ENCODE measurements at regions not wholly inside any gene's neighbourhood (a gene's known extent, or its start where the extent isn't known, plus 50 kb on each side); places are given as distances from the start of the nearest gene placed in this dataset.

DNA sequence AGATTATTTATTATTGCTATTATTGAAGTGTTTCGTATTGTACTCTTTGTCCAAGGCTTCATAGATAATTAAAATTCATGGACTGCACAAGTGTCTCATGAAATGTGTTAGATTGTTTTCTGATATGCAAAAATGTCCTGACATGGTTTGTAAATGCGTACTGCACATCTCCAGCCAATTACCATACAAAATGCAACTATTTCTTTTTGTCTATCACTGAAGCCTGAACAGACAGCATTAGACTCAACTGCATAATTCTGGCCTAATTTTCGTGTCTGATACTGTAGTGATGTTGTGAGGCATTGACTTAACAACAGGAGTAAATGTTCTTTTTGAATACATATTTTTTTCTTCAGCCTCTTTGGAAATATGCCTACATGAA is 498.2 kb upstream of the CD180 start:
- ATAC-seq (no peak), DNase-seq (no peak)
- intact Hi-C loops (cut with DNase I): loop anchor here (10.0 kb wide), 1 partner anchor 110 kb away; no protein-coding TSS in a partner anchor

- intact Hi-C loops (cut with DNase I): loop anchor here (10.0 kb wide), 1 partner anchor 111 kb away; no protein-coding TSS in a partner anchor
- ATAC-seq (peak; percentile 97), DNase-seq (peak; percentile 59)
Observed at GRCh38 chr5:67693956-67694809, 497.6 kb upstream of the CD180 start.

- ATAC-seq (no peak), DNase-seq (no peak)
- intact Hi-C loops (cut with DNase I): no loop called here
Observed at GRCh38 chr5:67686746-67687145, 490.1 kb upstream of the CD180 start.

- no peak for DNase-seq
- intact Hi-C loops (cut with DNase I): no loop called here
Observed at GRCh38 chr5:67681703-67682102, 485.1 kb upstream of the CD180 start.

GRCh38 chr5:67680099-67680498 is 483.5 kb upstream of the CD180 start:
- DNase-seq: no peak
- no peak for ATAC-seq

More at GRCh38 chr5:67681703-67682102, 485.1 kb upstream of the CD180 start:
- ATAC-seq: no peak

DNA sequence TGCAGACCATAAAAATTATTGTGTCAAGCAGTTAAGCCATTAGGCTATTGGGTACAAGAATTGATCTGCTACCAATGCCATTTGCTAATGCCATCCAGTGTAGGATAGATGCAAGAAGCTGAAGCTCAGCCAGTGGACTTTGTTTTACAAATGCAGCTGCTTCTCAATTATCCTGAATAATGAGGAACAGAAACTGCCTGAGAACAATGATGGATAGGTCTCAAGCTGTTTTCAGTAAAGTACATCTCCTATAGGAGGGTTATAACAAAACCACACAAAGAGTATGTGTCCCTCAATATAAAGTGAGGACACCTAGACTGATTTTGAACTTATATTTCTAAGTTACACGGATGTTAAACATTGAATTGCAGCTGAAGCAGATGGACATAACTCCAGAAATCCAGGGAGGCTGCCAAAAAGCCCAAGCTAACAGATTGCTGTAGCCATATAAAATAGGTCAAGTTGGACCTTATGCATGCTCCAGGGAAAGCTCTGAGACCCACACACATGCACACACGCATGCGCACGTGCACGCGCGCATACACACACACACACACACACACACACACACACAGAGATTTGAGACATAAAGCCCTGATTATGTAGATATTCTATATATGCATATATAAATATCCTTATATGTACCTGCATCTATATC is 482.7 kb upstream of the CD180 start:
- ATAC-seq (no peak), DNase-seq (no peak)
- intact Hi-C loops (cut with DNase I): loop anchor here in 1 of 2 donors (10.0 kb wide), 2 partner anchors 545 to 575 kb away; no protein-coding TSS in a partner anchor

More at GRCh38 chr5:67680099-67680498, 483.5 kb upstream of the CD180 start:
- intact Hi-C loops (cut with DNase I): no loop called here

DNA sequence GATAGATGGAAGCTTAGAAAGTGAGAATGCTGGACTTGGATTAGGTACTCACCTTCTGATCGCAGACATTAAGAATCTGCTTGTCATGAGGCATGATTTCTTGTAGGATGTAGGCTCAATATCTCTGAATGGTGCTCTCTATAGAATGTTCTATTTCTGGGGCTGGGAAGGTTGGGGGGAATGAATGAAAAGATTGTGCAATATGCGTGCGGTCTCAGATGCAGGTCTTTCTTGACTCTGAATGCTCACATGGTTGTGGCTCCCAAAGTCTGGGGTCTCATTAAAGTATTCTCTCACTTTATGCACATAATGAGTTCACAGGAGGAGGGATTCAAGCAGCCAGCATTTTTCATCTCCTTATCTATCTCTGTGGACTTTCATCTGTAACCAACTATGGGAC is 482.0 kb upstream of the CD180 start:
- intact Hi-C loops (cut with DNase I): loop anchor here in 1 of 2 donors (10.0 kb wide), 2 partner anchors 546 to 576 kb away; no protein-coding TSS in a partner anchor
- no peak for ATAC-seq
- no peak for DNase-seq

DNA sequence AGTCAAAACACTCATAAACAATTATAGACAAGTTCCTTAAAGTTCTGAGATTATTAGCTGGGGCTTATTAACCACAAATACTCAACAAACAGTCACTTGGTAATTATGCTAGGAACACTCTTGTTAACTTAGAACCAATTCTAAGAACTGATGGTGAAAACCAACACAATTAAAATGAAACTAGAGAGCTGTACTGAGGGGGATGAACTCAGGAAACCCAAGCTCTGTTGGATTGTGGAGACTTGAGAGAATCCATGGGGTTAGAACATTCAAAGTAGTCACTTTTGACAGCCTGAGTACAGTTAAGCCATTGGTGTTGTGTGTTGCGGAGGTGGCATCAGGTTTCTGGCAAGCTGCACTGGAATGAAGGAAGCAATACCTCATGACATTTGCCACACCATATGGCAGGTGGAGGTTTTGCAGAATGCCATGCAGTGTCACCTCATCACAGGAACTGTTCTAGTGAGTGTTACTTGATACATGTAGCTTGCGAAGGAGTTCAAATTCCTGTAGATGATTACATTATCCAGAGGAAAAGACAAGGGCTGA is 480.9 kb upstream of the CD180 start:
- ATAC-seq: peak in 1 of 2 donors; percentile 38
- intact Hi-C loops (cut with DNase I): loop anchor here in 1 of 2 donors (10.0 kb wide), 2 partner anchors 547 to 577 kb away; no protein-coding TSS in a partner anchor
- DNase-seq: no peak

GRCh38 chr5:67676863-67677262 is 480.3 kb upstream of the CD180 start:
- intact Hi-C loops (cut with DNase I): loop anchor here in 1 of 2 donors (10.0 kb wide), 2 partner anchors 548 to 578 kb away; no protein-coding TSS in a partner anchor
- no peak for ATAC-seq
- DNase-seq: no peak

DNA sequence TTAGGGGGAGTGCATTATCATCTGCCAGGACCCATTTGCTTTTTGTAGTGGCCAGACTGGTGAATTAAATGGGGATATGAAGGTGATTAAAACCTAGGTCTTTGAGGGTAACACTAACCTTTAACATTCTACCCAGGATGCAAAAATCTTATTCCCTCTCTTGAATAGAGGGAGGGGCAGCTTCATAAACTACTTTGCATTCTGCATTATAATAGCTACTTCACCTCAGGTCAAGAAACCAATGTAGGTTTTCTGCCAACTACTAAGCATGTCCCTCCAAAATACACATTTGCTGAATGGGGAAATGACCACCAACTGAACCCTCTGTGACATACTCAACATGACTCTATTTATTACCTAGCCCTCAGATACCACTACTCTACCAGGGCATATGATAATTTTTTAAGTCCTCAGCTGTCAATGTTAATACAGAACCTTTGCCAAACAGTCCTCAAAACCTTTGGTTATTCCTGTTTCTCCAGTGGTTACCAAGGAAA is 477.6 kb upstream of the CD180 start:
- intact Hi-C loops (cut with DNase I): loop anchor here in 1 of 2 donors (5.0 to 10.0 kb wide), 3 partner anchors 133 to 581 kb away; no protein-coding TSS in a partner anchor
- ATAC-seq (no peak), DNase-seq (no peak)

- ATAC-seq (peak; percentile 85 to 94), DNase-seq (peak; percentile 32)
- intact Hi-C loops (cut with DNase I): loop anchor here in 1 of 2 donors (5.0 to 10.0 kb wide), 3 partner anchors 134 to 581 kb away; no protein-coding TSS in a partner anchor
Observed at GRCh38 chr5:67673618-67674017, 477.0 kb upstream of the CD180 start.

GRCh38 chr5:67673180-67673579 is 476.6 kb upstream of the CD180 start:
- DNase-seq (no peak), ATAC-seq (peak; percentile 19 to 29)
- intact Hi-C loops (cut with DNase I): loop anchor here in 1 of 2 donors (5.0 to 10.0 kb wide), 3 partner anchors 134 to 582 kb away; no protein-coding TSS in a partner anchor

GRCh38 chr5:67672636-67673035 is 476.0 kb upstream of the CD180 start:
- intact Hi-C loops (cut with DNase I): loop anchor here in 1 of 2 donors (5.0 to 10.0 kb wide), 3 partner anchors 135 to 582 kb away; no protein-coding TSS in a partner anchor
- ATAC-seq (no peak), DNase-seq (no peak)

GRCh38 chr5:67669916-67670315 is 473.3 kb upstream of the CD180 start:
- no peak for DNase-seq
- intact Hi-C loops (cut with DNase I): loop anchor here in 1 of 2 donors (5.0 to 10.0 kb wide), 3 partner anchors 137 to 585 kb away; no protein-coding TSS in a partner anchor
- no peak for ATAC-seq

- ATAC-seq: peak in 1 of 2 donors; percentile 69
- intact Hi-C loops (cut with DNase I): no loop called here
- DNase-seq: no peak
Observed at GRCh38 chr5:67660149-67660548, 463.6 kb upstream of the CD180 start.

- DNase-seq (no peak), ATAC-seq (peak; percentile 57 to 88)
- intact Hi-C loops (cut with DNase I): loop anchor here in 1 of 2 donors (10.0 kb wide), 1 partner anchor 414 kb away; no protein-coding TSS in a partner anchor
Observed at GRCh38 chr5:67659288-67659687, 462.7 kb upstream of the CD180 start.

DNA sequence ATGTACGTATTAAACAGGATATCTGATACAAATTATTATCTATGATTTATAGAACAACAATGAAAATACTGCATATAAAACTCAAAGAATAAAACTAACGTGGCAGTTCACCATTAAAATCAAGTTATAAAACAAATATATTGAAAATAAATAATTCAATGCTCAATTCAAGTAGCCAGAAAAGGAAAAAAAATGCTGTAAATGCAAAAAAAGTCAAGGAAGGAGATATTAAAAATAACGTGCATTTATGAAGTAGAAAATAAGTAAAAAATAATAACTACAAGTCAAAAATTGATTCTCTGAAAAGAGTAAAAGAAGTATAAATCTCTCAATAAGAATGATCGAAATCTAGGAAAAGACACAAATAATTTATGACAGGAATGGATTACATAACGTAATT is 460.5 kb upstream of the CD180 start:
- no peak for DNase-seq
- intact Hi-C loops (cut with DNase I): loop anchor here in 1 of 2 donors (10.0 kb wide), 1 partner anchor 412 kb away; no protein-coding TSS in a partner anchor
- no peak for ATAC-seq

DNA sequence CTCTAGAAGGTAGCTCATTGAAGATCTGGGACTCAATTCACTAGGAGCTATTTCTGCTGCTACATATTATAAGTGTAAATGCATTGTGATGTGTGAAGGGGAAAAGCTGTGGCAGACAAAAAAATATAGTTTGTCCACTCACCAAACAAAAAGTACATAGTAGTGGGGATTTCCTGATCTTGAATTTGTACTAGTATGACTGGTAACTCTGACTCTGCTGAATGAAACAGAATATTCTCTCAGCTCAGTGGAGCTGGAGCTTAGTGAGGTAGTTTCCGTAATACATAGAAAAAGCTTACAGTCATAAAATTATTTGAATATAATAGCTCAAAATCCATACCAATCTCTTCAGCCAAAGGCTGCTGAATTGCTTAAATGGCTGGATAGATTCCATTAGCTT is 455.6 kb upstream of the CD180 start:
- intact Hi-C loops (cut with DNase I): loop anchor here in 1 of 2 donors (10.0 kb wide), 1 partner anchor 407 kb away; no protein-coding TSS in a partner anchor
- ATAC-seq: no peak

DNA sequence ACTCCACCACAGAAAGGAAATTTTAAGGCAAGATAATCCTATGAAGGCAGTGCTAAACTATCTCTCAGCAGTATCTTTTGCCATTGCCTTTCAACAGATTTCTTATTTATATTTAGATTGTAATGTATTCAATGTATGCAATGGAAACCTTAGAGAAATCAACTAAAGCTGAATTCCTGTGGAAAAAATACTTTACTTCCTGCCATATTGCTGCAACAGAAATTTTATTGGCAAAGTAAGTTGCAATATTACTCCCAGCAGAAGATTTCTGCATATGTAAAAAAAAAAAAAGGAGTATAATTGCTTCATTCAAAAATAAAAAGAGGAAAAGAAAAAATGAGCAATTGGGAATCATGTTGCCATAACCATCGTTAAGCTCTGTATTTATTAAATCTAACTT is 454.6 kb upstream of the CD180 start:
- ATAC-seq: no peak
- DNase-seq: no peak
- intact Hi-C loops (cut with DNase I): loop anchor here in 1 of 2 donors (10.0 kb wide), 1 partner anchor 406 kb away; no protein-coding TSS in a partner anchor

More for the DNA sequence above, 455.6 kb upstream of the CD180 start:
- DNase-seq: no peak
